ENCODE measurements at regions not wholly inside any gene's neighbourhood (a gene's known extent, or its start where the extent isn't known, plus 50 kb on each side); places are given as distances from the start of the nearest gene placed in this dataset.

DNA sequence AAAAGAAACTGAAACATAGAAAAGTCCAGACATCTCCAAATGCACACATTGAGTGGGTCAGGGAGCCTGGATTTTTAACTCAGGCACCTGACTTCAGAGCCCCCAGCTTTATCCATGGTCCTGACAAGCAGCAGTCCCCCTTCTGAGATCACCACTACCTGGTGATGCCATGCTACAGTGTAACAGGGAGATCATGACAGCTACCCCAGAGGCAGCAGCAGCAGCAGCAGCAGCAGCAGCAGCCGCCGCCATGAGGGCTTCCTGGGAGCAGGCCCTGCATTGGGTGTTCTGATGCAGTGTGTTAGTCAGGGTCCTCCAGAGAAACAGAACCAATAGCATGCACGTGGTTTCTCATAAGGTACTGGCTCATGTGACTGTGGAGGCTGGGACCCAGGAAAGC is 198.6 kb upstream of the SALL1 start:
- H3K4me2 ChIP-seq (ENCODE audit: insufficient read depth, low read length), result no peak overlapping the region
- H3K4me1 ChIP-seq (ENCODE audit: control insufficient read depth, extremely low read depth, insufficient read depth, low read length), result no peaks in the 10 kb centered on the region
- dilution Hi-C loops (cut with MboI; ENCODE audit: extremely low pct_ligation_motif_present, low sequenced_read_pairs), result no loop called here
- no TSS peak for BruUV-seq (replicated peaks)
- H3K36me3 ChIP-seq (ENCODE audit: control insufficient read depth in 2 of 2, extremely low read depth in 1 of 2, insufficient read depth in 2 of 2, low read length in 2 of 2), result no peaks in the 10 kb centered on the region
- intact Hi-C loops (cut with micrococcal nuclease), result no loop called here
- H3K27ac ChIP-seq (ENCODE audit: insufficient read depth, low read depth, low read length), result no peak overlapping the region
- CTCF ChIA-PET, result no interaction called here
- no peak overlapping the region for H3K9ac ChIP-seq (replicated peaks; ENCODE audit: extremely low read depth, insufficient read depth, low read length)
- no peaks in the 10 kb centered on the region for H3K27me3 ChIP-seq (ENCODE audit: control insufficient read depth in 2 of 2, insufficient read depth in 2 of 2, low read length in 2 of 2)
- POLR2A ChIA-PET, result no interaction called here
- FAIRE-seq (no peak), DNase-seq (ENCODE audit: low read depth, low spot score) (no peak)
- no peaks in the 10 kb centered on the region for H3K9me3 ChIP-seq (replicated peaks; ENCODE audit: control insufficient read depth, insufficient read depth, low read length)
- no peaks in the 10 kb centered on the region for H3K9me1 ChIP-seq (replicated peaks; ENCODE audit: control insufficient read depth, extremely low read depth, insufficient read depth, low read length)
- H3K79me2 ChIP-seq (ENCODE audit: control insufficient read depth, insufficient read depth, low read length), result no peaks in the 10 kb centered on the region
- no peaks in the 10 kb centered on the region for H4K20me1 ChIP-seq (replicated peaks; ENCODE audit: control insufficient read depth, extremely low read depth, insufficient read depth, low read length)
- H3K4me3 ChIP-seq (replicated peaks in 1 of 3; ENCODE audit: insufficient read depth in 1 of 3, low read depth in 1 of 3, low read length in 3 of 3), result no peak overlapping the region
- H2AFZ ChIP-seq (ENCODE audit: low read depth, low read length), result no peak overlapping the region
- TF ChIP-seq, protein P1, sequence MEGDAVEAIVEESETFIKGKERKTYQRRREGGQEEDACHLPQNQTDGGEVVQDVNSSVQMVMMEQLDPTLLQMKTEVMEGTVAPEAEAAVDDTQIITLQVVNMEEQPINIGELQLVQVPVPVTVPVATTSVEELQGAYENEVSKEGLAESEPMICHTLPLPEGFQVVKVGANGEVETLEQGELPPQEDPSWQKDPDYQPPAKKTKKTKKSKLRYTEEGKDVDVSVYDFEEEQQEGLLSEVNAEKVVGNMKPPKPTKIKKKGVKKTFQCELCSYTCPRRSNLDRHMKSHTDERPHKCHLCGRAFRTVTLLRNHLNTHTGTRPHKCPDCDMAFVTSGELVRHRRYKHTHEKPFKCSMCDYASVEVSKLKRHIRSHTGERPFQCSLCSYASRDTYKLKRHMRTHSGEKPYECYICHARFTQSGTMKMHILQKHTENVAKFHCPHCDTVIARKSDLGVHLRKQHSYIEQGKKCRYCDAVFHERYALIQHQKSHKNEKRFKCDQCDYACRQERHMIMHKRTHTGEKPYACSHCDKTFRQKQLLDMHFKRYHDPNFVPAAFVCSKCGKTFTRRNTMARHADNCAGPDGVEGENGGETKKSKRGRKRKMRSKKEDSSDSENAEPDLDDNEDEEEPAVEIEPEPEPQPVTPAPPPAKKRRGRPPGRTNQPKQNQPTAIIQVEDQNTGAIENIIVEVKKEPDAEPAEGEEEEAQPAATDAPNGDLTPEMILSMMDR (IDR thresholded peaks at IDR 0.05; ENCODE audit: extremely low read depth in 1 of 2, insufficient read depth in 1 of 2, low read depth in 1 of 2, low read length in 2 of 2), result no peak
- TF ChIP-seq JUN (IDR thresholded peaks at IDR 0.05; ENCODE audit: borderline replicate concordance, insufficient read depth, insufficient read length, low read depth) (no peak), EZH2 (IDR thresholded peaks at IDR 0.05; ENCODE audit: borderline replicate concordance, low read depth, low read length, severe bottlenecking) (no peak), MYC (IDR thresholded peaks at IDR 0.05; ENCODE audit: low read depth, low read length) (no peak), FOS (IDR thresholded peaks at IDR 0.05; ENCODE audit: borderline replicate concordance, insufficient read depth, low read length) (no peak), POLR2AphosphoS5 (IDR thresholded peaks at IDR 0.05; ENCODE audit: insufficient read depth, low read depth, low read length) (no peak), GATA2 (IDR thresholded peaks at IDR 0.05; ENCODE audit: insufficient read depth, insufficient read length, low read depth, low read length) (no peak), POLR2A (IDR thresholded peaks at IDR 0.05; ENCODE audit: low read depth, low read length) (no peak)
- TF ChIP-seq, protein P2, sequence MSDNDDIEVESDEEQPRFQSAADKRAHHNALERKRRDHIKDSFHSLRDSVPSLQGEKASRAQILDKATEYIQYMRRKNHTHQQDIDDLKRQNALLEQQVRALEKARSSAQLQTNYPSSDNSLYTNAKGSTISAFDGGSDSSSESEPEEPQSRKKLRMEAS (IDR thresholded peaks at IDR 0.05; ENCODE audit: insufficient read depth, insufficient read length), result no peak

Data from endothelial cell of umbilical vein (primary cell).